ENCODE measurements at regions not wholly inside any gene's neighbourhood (a gene's known extent, or its start where the extent isn't known, plus 50 kb on each side); places are given as distances from the start of the nearest gene placed in this dataset.
"Not testable (repeated sequence)": the region's sequence is repeated elsewhere in the genome, so short reads cannot be mapped to it uniquely, and the experiment has no call there.

DNA sequence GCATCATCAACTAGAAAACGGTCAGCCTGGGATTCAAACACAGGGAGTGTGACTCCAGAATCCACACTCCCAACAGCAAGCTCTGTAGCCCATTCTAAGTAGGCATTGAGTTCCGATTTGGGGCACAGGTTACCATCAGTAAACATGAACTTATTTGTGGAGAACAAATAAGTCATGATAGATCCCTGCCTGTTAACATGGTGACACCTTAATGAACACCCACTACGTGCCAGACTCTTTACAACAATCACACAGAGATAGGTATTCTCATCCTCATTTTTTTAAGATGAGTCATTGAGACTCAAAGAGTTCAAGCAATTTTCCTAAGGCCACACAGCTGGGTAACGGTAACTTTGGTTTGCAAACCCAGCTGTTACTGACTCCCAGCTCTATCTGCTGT lies 91.5 kb downstream of the LYZL2 start:
- H3K4me3 ChIP-seq (ENCODE audit: low read depth, low read length, poor library complexity, severe bottlenecking): no peak overlapping the region
- intact Hi-C loops (cut with micrococcal nuclease; ENCODE audit: unreplicated experiment): no loop called here
- H3K27me3 ChIP-seq (replicated peaks; ENCODE audit: insufficient read depth, low read depth, low read length, poor library complexity): no peaks in the 10 kb centered on the region
- DNase-seq (ENCODE audit: low spot score): no peak
- BruUV-seq (replicated peaks): no TSS peak
- POLR2A ChIA-PET (ENCODE audit: low non-redundant PET): no interaction called here
- CTCF ChIA-PET: no interaction called here
- TF ChIP-seq, protein P1, sequence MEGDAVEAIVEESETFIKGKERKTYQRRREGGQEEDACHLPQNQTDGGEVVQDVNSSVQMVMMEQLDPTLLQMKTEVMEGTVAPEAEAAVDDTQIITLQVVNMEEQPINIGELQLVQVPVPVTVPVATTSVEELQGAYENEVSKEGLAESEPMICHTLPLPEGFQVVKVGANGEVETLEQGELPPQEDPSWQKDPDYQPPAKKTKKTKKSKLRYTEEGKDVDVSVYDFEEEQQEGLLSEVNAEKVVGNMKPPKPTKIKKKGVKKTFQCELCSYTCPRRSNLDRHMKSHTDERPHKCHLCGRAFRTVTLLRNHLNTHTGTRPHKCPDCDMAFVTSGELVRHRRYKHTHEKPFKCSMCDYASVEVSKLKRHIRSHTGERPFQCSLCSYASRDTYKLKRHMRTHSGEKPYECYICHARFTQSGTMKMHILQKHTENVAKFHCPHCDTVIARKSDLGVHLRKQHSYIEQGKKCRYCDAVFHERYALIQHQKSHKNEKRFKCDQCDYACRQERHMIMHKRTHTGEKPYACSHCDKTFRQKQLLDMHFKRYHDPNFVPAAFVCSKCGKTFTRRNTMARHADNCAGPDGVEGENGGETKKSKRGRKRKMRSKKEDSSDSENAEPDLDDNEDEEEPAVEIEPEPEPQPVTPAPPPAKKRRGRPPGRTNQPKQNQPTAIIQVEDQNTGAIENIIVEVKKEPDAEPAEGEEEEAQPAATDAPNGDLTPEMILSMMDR (conservative IDR thresholded peaks at IDR 0.05; ENCODE audit: low read depth, low read length): no peak
- no peak for TF ChIP-seq EZH2 (IDR thresholded peaks at IDR 0.05; ENCODE audit: borderline replicate concordance, low read depth, low read length, poor library complexity, severe bottlenecking)
- H3K36me3 ChIP-seq (ENCODE audit: insufficient read depth, low read length, poor library complexity, severe bottlenecking): no peaks in the 10 kb centered on the region
- H3K4me1 ChIP-seq (ENCODE audit: insufficient read depth, low read length, poor library complexity, severe bottlenecking): no peaks in the 10 kb centered on the region
- H3K27ac ChIP-seq (ENCODE audit: low read depth, low read length, poor library complexity, severe bottlenecking): no peak overlapping the region
- no peaks in the 10 kb centered on the region for H3K9me3 ChIP-seq (ENCODE audit: low read depth, low read length, poor library complexity, severe bottlenecking)

DNA sequence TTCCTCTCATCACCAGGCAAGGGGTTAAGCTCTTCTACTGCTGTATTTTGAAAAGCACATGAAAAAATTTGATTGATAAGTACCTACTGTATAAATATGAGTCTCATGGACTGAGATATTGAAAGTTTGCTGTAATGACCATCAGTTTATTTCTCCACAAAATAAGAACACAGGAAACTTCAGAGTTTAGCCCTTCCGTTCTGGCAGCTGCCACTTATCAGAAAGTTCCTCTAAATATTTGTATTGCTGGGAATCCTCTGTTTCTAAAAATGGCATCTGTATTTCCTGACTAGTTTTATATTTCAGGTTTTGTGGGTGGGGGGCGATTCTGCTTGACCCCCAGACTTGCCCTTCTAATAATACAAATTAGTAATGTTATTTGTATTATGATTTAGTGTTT lies 92.0 kb downstream of the LYZL2 start:
- Histone ChIP-seq H3K27ac (ENCODE audit: low read depth, low read length, poor library complexity, severe bottlenecking) (no peak overlapping the region), H3K36me3 (ENCODE audit: insufficient read depth, low read length, poor library complexity, severe bottlenecking) (no peaks in the 10 kb centered on the region), H3K27me3 (replicated peaks; ENCODE audit: insufficient read depth, low read depth, low read length, poor library complexity) (no peaks in the 10 kb centered on the region), H3K4me3 (ENCODE audit: low read depth, low read length, poor library complexity, severe bottlenecking) (no peak overlapping the region), H3K9me3 (ENCODE audit: low read depth, low read length, poor library complexity, severe bottlenecking) (no peaks in the 10 kb centered on the region), H3K4me1 (ENCODE audit: insufficient read depth, low read length, poor library complexity, severe bottlenecking) (no peaks in the 10 kb centered on the region)
- POLR2A ChIA-PET (ENCODE audit: low non-redundant PET): no interaction called here
- no peak for DNase-seq (ENCODE audit: low spot score)
- no peak for TF ChIP-seq EZH2 (IDR thresholded peaks at IDR 0.05; ENCODE audit: borderline replicate concordance, low read depth, low read length, poor library complexity, severe bottlenecking)
- TF ChIP-seq, protein P1 (conservative IDR thresholded peaks at IDR 0.05; ENCODE audit: low read depth, low read length): no peak
- BruUV-seq (replicated peaks): no TSS peak
- intact Hi-C loops (cut with micrococcal nuclease; ENCODE audit: unreplicated experiment): no loop called here
- CTCF ChIA-PET: no interaction called here

DNA sequence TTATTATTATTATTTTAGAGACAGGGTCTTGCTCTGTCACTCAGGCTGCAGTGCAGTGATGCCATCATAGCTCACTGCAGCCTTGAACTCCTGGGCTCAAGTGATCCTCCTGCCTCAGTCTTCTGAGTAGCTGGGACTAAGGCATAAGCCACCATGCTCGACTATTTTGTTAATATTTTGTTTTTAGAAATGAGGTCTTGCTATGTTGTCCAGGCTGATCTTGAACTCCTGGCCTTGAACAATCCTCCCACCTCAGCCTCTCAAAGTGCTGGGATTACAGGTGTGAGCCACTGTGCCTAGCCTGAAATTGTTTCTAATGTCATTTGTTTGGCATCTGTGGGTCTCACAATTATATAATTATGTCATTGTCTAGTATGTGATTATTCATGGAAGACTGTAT lies 92.4 kb downstream of the LYZL2 start:
- H3K36me3 ChIP-seq (ENCODE audit: insufficient read depth, low read length, poor library complexity, severe bottlenecking); BruUV-seq (replicated peaks); H3K4me1 ChIP-seq (ENCODE audit: insufficient read depth, low read length, poor library complexity, severe bottlenecking); DNase-seq (ENCODE audit: low spot score); H3K9me3 ChIP-seq (ENCODE audit: low read depth, low read length, poor library complexity, severe bottlenecking); H3K4me3 ChIP-seq (ENCODE audit: low read depth, low read length, poor library complexity, severe bottlenecking); H3K27ac ChIP-seq (ENCODE audit: low read depth, low read length, poor library complexity, severe bottlenecking); intact Hi-C loops (cut with micrococcal nuclease; ENCODE audit: unreplicated experiment); CTCF ChIA-PET; H3K27me3 ChIP-seq (replicated peaks; ENCODE audit: insufficient read depth, low read depth, low read length, poor library complexity): not testable (repeated sequence)
- POLR2A ChIA-PET (ENCODE audit: low non-redundant PET): interaction anchor here (0.9 kb wide), 1 partner anchor 79 kb away, joined by 8 read pairs; no protein-coding TSS in a partner anchor

DNA sequence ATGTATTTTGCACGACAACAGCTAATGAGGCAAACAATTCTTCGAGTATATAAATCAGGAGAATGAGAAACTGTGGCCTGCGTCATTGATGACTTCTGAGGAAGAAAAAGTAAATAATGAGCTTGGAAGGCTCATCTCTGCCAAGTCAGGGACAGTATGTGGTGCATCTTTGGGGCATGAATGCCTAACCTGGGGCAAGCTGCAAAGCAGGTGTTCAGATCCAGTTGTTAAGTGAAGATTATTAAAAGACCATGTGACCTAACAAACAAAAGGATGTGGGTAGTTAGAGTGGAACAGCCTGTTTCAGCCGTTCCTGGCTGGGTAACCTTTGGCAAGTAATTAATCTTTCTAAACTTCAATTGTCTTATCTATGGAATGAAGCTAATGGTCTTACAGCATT lies 93.0 kb downstream of the LYZL2 start:
- TF ChIP-seq, protein P1 (conservative IDR thresholded peaks at IDR 0.05; ENCODE audit: low read depth, low read length): no peak
- TF ChIP-seq EZH2 (IDR thresholded peaks at IDR 0.05; ENCODE audit: borderline replicate concordance, low read depth, low read length, poor library complexity, severe bottlenecking): no peak
- H3K36me3 ChIP-seq (ENCODE audit: insufficient read depth, low read length, poor library complexity, severe bottlenecking): no peaks in the 10 kb centered on the region
- H3K27me3 ChIP-seq (replicated peaks; ENCODE audit: insufficient read depth, low read depth, low read length, poor library complexity): no peaks in the 10 kb centered on the region
- no peaks in the 10 kb centered on the region for H3K9me3 ChIP-seq (ENCODE audit: low read depth, low read length, poor library complexity, severe bottlenecking)
- no peaks in the 10 kb centered on the region for H3K4me1 ChIP-seq (ENCODE audit: insufficient read depth, low read length, poor library complexity, severe bottlenecking)
- H3K4me3 ChIP-seq (ENCODE audit: low read depth, low read length, poor library complexity, severe bottlenecking): no peak overlapping the region
- CTCF ChIA-PET: no interaction called here
- POLR2A ChIA-PET (ENCODE audit: low non-redundant PET): interaction anchor here (0.9 kb wide), 1 partner anchor 78 kb away, joined by 8 read pairs; no protein-coding TSS in a partner anchor
- DNase-seq (ENCODE audit: low spot score): no peak
- intact Hi-C loops (cut with micrococcal nuclease; ENCODE audit: unreplicated experiment): no loop called here
- BruUV-seq (replicated peaks): no TSS peak
- H3K27ac ChIP-seq (ENCODE audit: low read depth, low read length, poor library complexity, severe bottlenecking): no peak overlapping the region

Data from A673 (cell line).